ENCODE measurements at regions not wholly inside any gene's neighbourhood (a gene's known extent, or its start where the extent isn't known, plus 50 kb on each side); places are given as distances from the start of the nearest gene placed in this dataset.

DNA sequence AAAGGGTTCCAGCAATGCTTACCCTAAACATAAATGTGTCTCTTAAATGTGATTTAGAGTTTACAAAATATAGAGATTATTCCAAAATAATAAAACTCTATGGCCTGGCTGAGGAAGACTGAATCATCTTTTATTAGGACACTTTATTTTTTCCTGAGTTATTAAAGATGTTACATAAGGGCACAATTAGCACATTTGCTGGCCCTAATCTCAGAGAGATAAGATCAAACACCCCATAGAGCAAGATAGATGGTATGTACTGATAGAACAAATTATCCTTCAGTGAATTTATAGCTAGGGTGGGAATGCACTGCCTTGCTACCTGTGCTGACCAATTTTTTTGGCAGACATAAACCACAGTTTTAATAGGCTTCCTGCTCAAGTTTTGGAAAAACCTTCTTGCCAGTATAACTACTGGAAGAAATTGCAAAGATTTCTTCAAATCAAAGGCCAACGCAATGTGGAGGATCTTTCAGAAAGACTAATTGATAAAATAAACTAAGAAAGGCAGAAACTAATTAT lies 367.1 kb upstream of the MPDZ start:
- DNase-seq: no peak
- peaks cover 8% of the 10 kb centered on the region for H3K9me3 ChIP-seq
- H3K4me3 ChIP-seq: no peak overlapping the region
- H3K36me3 ChIP-seq: no peaks in the 10 kb centered on the region
- no peaks in the 10 kb centered on the region for H3K27me3 ChIP-seq

DNA sequence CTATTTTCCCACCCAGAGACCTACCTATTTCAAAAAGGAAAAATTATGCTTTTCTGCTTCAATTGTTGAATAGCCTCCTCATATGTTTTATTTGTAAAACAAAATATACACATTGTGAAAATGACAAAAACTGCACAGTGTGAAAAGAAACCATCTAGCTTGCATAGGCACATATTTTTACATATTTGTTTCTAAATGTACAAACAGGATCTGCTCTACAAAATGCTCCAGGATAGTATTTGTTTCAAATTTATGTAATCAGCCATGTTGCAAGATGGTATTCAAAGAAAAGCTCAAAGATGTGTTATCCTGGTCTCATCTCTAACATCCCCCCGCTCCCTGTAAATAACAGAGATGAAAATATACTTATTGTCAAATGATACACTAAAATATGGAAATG lies 366.1 kb upstream of the MPDZ start:
- Histone ChIP-seq H3K9me3 (peaks cover 8% of the 10 kb centered on the region), H3K4me3 (no peak overlapping the region), H3K36me3 (no peaks in the 10 kb centered on the region), H3K27me3 (no peaks in the 10 kb centered on the region)
- DNase-seq: no peak

DNA sequence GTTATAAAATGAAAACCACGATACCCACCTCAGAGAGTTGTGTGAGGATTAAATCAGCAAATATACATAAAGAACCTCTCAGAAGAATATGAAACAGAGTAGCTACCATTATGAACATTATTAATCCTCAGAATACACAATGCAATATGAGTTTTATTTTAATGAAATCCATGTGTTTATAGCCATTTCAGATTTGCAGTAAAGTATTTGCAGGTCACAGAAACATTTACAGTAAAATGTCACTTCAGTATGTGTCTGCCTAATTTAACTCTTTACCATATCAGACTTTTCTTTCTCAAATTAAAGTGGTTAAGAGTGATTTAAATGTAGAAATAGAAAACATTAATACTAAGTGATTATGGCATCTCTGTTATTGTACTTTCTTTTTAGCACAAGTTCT lies 365.2 kb upstream of the MPDZ start:
- H3K36me3 ChIP-seq: no peaks in the 10 kb centered on the region
- no peak overlapping the region for H3K4me3 ChIP-seq
- H3K9me3 ChIP-seq: peaks cover 8% of the 10 kb centered on the region
- DNase-seq: no peak
- H3K27me3 ChIP-seq: no peaks in the 10 kb centered on the region

DNA sequence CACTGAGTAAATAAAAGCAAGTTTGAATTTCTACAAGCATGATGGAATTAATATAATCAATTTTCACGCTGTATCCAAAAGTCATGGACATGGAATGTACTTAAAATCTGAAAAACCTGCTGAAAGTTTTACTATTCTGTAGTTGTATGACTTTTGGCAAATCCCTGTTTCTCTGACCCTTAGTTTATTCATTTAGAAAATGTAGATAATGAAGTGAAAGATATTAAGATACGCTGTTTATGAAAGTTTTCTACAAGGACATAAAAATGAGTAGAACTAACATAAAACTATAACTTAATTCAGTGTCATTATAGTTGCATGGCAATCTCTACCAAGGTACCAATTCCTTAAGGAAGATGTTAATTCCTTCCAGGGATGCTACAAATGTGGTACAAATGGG lies 363.2 kb upstream of the MPDZ start:
- H3K36me3 ChIP-seq: no peaks in the 10 kb centered on the region

DNA sequence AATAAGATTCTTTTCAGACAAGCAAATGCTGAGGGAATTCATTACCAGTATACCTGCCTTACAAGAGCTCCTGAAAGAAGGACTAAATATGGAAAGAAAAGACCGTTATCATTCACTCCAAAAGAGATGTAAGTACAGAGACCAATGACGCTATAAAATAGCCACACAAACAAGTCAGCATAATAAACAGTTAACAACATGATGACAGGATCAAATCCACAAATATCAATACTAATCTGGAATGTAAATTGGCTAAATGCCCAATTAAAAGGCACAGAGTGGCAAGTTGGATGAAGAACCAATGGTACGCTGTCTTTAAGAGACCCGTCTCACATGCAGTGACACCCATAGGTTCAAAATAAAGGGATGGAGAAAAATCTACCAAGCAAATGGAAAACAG lies 349.6 kb upstream of the MPDZ start:
- no peak for DNase-seq
- Histone ChIP-seq H3K27me3 (no peaks in the 10 kb centered on the region; the same call in 1 of the 2 replicates), H3K36me3 (no peaks in the 10 kb centered on the region), H3K4me3 (no peak overlapping the region), H3K9me3 (peaks cover 19% of the 10 kb centered on the region)

More for the DNA sequence above, 363.2 kb upstream of the MPDZ start:
- Histone ChIP-seq H3K9me3 (no peaks in the 10 kb centered on the region), H3K27me3 (no peaks in the 10 kb centered on the region), H3K4me3 (no peak overlapping the region)
- no peak for DNase-seq

DNA sequence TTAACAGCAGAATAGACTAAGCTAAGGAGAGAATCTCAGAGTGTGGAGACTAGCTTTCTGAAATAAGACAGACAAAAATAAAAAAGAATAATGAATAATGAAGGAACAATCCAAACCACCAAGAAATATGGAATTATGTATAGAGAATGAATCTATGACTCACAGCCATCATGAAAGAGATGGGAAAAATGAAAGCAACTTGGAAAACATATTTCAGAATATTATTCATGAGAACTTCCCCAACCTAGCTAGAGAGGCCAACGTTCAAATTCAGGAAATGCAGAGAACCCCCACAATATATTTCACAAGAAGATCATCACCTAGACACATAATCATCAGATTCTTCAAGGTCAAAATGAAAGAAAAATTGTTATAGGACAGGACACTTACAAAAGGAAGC lies 349.0 kb upstream of the MPDZ start:
- no peak for DNase-seq
- Histone ChIP-seq H3K27me3 (no peaks in the 10 kb centered on the region), H3K4me3 (no peak overlapping the region), H3K9me3 (peaks cover 19% of the 10 kb centered on the region), H3K36me3 (no peaks in the 10 kb centered on the region)

DNA sequence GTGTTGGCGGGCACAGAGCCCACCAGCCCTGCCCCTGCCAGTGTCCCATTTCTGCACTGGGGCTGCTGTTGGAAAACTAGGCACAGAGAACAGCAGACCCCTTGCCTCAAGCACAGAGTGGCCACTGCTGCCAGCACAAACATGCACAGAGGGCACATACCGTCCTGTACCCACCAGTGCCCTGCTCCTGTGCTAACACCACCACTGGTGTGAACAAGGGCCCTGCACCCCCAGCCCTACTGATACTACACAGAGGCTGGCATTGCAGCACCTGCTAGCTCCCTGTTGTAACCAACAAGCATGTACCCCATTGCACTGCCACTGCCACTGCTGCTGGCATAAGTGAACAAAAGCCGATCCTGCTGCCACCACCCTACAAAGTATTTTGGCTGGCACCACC lies 348.0 kb upstream of the MPDZ start:
- no peak for DNase-seq
- H3K27me3 ChIP-seq: no peaks in the 10 kb centered on the region
- no peak overlapping the region for H3K4me3 ChIP-seq
- no peaks in the 10 kb centered on the region for H3K36me3 ChIP-seq
- peaks cover 19% of the 10 kb centered on the region for H3K9me3 ChIP-seq

DNA sequence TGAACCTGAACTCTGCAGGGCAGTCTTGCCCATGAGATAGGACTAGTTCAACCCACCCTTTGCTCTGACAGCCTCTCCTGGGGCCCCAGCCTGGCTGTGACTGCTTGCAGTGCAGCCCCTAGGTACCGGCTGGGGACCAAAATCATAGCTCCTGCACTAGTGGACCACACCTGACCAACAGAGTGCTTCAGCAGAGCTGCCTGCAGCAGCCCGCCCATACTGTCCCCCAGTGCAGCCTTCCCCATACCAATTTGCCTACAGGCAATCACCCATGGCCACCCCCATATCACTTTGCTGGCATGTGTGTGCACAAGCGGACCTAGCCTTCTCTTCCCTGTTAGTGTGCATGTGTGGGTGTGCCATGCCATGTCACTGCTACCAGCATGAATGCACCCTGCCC lies 347.6 kb upstream of the MPDZ start:
- Histone ChIP-seq H3K9me3 (peaks cover 19% of the 10 kb centered on the region), H3K4me3 (no peak overlapping the region)
- no peak for DNase-seq

DNA sequence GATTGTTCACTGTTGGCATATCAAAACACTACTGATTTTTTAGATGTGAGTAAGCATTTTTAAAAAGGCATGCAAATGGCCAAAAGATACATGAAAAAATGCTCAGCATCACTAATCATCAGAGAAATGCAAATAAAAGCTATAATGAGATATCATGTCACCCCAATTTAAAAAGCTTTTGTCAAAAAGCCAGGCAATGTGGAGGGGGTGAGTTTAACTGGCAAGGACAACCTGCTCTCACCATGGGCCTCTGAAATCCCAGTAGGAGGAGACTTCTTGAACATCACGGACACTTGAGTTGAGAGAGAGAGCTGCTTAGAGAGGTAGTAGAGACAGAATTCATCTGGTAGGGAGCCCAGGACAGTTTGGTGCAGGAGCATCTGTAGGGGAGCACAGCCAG lies 347.1 kb upstream of the MPDZ start:
- no peaks in the 10 kb centered on the region for H3K36me3 ChIP-seq
- no peaks in the 10 kb centered on the region for H3K27me3 ChIP-seq
- DNase-seq: no peak
- peaks cover 19% of the 10 kb centered on the region for H3K9me3 ChIP-seq
- no peak overlapping the region for H3K4me3 ChIP-seq

More for the DNA sequence above, 347.6 kb upstream of the MPDZ start:
- H3K27me3 ChIP-seq: no peaks in the 10 kb centered on the region
- H3K36me3 ChIP-seq: no peaks in the 10 kb centered on the region

DNA sequence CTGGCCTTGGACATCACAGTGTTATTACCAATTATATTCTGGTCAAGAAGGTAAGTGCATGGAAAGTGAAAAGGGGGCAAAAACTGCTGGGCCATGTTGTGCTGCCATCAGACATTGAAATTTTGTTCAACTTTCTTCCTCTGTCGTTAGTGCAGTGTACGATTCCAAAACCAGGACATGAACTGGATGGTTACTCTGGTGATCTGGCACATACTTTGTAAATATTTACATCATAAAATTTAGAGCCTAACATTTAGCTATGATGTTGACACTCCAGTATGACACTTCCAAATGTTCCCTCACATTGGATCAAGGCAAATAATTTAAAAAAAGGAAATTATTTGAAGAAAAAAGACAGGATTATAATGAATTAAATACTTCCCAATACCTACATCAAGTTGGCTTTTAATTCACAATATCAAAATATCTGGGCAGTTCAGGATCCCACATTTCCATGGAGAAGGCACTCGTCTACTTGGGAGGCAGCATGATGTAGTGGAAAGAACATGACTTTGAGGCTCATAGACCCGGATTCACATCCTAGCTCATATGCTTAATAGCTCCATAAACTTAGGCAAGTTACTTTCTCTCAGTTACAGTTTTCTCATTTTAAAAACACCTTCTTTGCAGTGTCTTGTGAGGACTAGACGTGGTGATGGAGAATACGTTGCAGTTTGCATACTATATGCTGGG lies 342.5 kb upstream of the MPDZ start:
- no peaks in the 10 kb centered on the region for H3K9me3 ChIP-seq
- H3K4me3 ChIP-seq: no peak overlapping the region
- H3K27me3 ChIP-seq: no peaks in the 10 kb centered on the region
- H3K36me3 ChIP-seq: no peaks in the 10 kb centered on the region
- DNase-seq: no peak

DNA sequence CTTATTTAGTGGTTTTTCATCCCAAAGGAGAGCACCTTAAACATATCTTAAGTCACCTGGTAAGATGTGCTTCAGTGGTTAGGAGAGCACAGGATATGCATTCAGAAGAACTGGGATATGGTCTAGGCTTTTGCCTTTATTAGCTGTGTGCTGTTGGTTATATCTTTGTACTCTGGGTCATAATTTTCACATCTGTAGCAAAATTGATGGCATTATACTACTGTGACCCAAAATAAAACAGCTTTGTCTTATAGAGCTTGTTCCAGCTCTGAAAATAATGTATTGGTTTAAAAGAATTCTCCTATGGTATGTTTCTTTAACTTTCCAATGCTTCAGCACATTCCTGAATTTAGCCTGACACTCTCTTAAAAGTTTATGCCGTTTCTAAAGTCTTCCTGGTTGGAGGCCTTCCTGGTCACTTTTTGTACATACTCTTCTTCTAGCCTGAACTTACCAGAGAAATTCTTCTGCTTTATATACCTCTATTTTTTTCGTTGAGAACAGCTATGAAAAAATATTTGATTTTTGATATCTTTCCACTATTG lies 337.1 kb upstream of the MPDZ start:
- Histone ChIP-seq H3K9me3 (peaks cover under 1% of the 10 kb centered on the region; the same call in 1 of the 2 replicates), H3K27me3 (no peaks in the 10 kb centered on the region), H3K36me3 (no peaks in the 10 kb centered on the region), H3K4me3 (no peak overlapping the region)
- DNase-seq: no peak

DNA sequence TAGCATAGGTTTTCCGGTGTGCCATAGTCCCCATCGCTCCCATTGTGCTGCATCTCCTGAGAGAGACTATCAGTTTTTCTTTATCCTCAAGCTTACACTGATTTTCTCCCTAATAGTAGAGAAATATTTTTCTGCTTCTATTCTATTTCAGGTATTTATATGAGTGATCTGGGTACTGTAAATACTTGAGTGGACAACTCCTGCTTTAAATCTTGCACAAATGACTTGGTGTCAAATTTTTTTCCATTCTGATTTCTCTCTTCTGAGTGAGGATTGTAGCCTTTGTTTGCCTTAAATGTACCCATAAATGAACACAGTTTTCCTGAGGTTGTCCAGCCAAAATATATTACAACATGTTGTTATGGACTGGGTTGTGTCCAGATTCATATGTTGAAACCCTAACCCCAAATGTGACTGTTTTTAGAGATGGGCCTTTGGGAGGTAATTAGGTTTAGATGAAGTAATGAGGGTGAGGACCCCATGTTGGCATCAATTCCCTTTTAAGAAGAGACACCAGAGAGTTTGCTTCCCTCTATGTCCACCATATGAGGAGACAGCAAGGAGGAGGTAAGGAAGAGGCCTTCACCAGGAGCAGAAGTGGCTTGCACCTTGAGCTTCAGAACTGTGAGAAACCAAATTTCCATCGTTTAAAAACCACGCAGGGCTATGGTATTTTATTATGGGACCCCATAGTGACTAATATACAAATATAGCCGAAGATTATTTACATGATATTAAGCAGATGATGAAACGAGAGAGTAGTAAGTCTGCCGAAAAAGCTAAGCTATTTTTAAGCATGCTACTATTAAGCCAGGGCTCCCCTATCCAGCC lies 336.4 kb upstream of the MPDZ start:
- Histone ChIP-seq H3K27me3 (no peaks in the 10 kb centered on the region), H3K9me3 (peaks cover 7% of the 10 kb centered on the region; the same call in 1 of the 2 replicates), H3K36me3 (no peaks in the 10 kb centered on the region), H3K4me3 (no peak overlapping the region)
- DNase-seq: no peak

DNA sequence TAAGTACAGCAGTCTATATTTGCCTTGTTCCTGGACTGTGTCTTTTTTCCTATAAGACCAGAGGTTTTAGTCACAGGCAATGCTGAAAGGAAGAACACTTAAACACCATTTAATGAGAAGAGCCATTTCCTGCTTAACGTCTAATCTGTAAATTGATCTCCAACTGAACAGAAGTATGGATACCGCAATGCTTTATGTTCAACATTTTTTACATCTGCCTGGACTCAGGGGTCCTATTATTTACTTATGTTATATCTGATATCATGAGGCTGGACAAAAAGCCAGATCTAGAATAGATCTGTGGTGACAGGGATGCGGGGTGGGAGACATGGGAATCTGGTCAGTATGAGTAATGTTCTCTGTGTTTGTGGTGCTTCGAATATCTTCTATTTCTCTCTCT lies 334.6 kb upstream of the MPDZ start:
- Histone ChIP-seq H3K27me3 (no peaks in the 10 kb centered on the region), H3K36me3 (no peaks in the 10 kb centered on the region), H3K9me3 (peaks cover 7% of the 10 kb centered on the region; the same call in 1 of the 2 replicates), H3K4me3 (no peak overlapping the region)
- DNase-seq: no peak

DNA sequence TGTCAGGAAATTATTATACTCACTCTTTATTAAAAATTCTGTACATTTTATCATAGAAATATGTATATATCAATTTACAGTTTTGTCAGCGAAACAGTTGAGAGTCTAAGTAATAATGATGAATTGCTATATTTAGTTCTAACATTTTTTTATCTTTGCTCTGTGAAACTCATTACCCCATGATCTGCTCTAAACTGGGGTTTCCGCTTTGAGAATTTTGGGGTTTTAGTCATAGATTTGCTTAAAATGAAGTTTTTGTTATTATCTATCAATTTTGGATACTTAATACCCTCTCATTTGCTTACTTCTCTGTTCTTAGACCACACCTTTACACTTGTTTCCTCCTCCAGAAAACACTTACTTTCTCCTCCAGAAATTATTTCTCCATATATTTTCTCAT lies 333.8 kb upstream of the MPDZ start:
- no peak for DNase-seq
- Histone ChIP-seq H3K27me3 (no peaks in the 10 kb centered on the region), H3K9me3 (peaks cover 7% of the 10 kb centered on the region; the same call in 1 of the 2 replicates), H3K4me3 (no peak overlapping the region), H3K36me3 (no peaks in the 10 kb centered on the region)

DNA sequence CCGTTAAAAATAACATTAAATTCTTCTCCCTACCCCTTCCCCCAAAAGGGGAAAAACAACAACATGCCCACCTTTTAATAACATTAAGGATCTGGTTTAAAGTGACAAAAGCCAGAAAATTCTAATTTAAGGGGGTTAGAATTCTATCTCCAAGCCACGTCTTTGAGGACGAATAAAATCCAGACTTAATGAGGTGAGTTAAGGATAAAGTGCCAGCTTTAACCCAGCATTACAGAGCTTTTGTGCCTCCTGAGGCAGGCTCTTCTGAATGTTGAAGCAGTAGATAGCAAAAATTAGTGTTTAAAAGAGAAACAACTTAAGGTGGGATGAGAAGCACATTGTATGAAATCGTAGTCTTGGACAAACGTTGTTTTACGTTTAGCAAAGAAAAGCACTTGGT lies 329.0 kb upstream of the MPDZ start:
- peaks cover 7% of the 10 kb centered on the region; the same call in 1 of the 2 replicates for H3K9me3 ChIP-seq
- H3K36me3 ChIP-seq: no peaks in the 10 kb centered on the region
- DNase-seq: no peak
- no peak overlapping the region for H3K4me3 ChIP-seq
- H3K27me3 ChIP-seq: no peaks in the 10 kb centered on the region

DNA sequence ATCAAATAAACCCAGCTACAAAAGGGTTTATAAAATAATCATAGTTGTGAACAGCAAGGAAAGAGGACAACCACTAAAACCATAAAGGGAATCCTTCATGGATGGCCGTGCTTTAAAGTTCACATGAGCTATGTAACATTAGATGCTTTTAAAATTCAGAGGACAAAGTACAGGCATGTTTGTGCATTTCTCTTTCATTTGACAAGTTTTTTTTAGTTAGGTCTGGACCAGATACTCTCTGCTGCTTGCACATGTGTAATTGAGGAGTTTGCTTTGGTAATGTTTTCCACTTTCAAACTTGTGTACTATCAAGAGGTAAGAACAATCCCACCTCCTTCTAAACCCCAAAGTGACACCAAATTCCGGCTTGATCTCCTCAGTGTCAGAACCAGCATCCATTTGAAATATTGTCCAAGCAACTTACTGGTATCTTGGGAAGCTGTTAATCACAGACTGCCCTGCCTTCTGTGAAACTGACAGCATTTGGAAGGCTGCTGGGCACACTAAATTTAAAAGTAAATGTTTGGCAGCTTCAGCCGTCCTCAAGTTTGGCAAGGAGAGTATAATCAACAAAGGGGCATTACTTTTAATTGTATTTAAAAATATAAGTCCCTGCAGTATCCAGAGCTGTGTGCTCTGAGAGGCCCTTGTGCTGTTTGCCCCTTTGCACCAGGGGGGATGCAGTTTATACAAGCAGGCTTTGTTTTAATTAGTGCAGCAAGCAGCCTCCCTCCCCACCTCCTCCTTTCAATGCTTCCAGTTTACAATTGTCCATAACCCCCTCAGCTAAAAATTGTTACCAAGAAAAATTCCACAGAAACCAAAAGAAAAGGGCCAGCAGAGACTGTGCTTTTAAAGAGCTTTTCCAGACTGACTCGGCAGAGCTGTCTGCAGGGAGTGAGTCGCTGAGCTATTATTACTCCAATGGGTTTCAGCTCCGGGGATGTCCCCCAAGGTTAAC lies 328.3 kb upstream of the MPDZ start:
- Histone ChIP-seq H3K36me3 (no peaks in the 10 kb centered on the region), H3K9me3 (peaks cover 7% of the 10 kb centered on the region; the same call in 1 of the 2 replicates), H3K27me3 (no peaks in the 10 kb centered on the region), H3K4me3 (no peak overlapping the region)
- DNase-seq: peak; percentile 45

All from MG63 (cell line).